ENCODE measurements at regions not wholly inside any gene's neighbourhood (a gene's known extent, or its start where the extent isn't known, plus 50 kb on each side); places are given as distances from the start of the nearest gene placed in this dataset.

DNA sequence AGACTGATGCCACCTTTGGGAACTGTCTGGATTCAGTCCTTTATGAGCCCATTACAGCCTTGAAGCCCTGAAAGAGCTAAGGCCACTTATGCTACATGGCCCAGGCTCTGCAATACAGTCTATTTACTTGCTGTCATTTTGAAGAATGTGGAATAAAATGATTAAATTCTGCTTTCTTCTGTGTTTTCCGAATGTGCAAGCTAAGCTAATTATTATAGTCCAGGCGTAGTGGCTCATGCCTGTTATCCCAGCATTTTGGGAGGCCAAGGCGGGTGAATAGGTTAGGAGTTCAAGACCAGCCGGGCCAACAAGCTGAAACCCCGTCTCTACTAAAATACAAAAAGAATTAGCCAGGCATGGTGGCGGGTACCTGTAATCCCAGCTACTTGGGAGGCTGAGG is 142.5 kb downstream of the TEX29 start:
- no peak overlapping the region for H3K4me3 ChIP-seq (ENCODE audit: low read depth, low read length)
- H3K27me3 ChIP-seq (ENCODE audit: control insufficient read depth, insufficient read depth, low read length): no peaks in the 10 kb centered on the region
- DNase-seq (ENCODE audit: low read depth) (no peak), FAIRE-seq (no peak)
- H3K36me3 ChIP-seq (ENCODE audit: control insufficient read depth, insufficient read depth, low read length): no peaks in the 10 kb centered on the region
- TF ChIP-seq, protein P1, sequence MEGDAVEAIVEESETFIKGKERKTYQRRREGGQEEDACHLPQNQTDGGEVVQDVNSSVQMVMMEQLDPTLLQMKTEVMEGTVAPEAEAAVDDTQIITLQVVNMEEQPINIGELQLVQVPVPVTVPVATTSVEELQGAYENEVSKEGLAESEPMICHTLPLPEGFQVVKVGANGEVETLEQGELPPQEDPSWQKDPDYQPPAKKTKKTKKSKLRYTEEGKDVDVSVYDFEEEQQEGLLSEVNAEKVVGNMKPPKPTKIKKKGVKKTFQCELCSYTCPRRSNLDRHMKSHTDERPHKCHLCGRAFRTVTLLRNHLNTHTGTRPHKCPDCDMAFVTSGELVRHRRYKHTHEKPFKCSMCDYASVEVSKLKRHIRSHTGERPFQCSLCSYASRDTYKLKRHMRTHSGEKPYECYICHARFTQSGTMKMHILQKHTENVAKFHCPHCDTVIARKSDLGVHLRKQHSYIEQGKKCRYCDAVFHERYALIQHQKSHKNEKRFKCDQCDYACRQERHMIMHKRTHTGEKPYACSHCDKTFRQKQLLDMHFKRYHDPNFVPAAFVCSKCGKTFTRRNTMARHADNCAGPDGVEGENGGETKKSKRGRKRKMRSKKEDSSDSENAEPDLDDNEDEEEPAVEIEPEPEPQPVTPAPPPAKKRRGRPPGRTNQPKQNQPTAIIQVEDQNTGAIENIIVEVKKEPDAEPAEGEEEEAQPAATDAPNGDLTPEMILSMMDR (IDR thresholded peaks at IDR 0.05; ENCODE audit: insufficient read depth, low read length, severe bottlenecking): no peak

DNA sequence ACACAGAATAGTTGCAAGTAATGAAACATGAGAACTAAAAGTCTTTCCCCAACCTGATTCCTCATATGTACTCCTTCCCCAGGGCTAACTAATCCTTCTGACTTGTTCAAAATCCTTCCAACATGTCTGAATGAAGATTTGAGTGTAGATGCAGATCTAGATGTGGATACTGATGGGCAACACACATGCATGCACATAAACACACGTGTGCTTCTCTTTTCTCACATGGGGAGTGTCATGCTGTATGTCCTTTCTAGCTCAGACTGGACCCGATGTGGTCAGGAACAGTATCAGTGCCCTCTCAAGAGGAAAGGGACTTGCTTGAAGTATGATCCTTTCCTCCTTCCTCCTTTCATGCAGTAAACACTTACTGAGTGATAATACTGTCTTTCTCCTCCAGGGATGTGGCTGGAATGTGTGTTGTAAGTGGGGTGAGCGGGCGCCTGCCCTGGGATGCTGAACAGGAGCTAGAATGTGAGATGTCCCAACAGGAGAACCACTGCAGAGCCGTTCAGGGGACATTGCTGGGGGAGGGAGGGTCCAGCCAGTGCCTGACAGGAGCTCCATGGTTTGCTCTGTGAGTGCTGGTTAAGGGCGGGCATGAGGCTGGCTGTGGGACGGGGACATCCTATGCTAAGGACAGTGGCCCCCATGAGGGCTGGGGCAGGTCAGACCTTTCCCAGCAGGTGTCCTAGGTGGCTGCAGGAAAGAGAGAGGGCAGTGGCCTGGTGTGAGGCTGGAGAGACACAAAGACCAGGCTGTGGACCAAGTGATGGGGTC is 146.9 kb downstream of the TEX29 start:
- DNase-seq (ENCODE audit: low read depth) (no peak), FAIRE-seq (no peak)
- no peaks in the 10 kb centered on the region for H3K27me3 ChIP-seq (ENCODE audit: control insufficient read depth, insufficient read depth, low read length)
- no peaks in the 10 kb centered on the region for H3K36me3 ChIP-seq (ENCODE audit: control insufficient read depth, insufficient read depth, low read length)
- H3K4me3 ChIP-seq (ENCODE audit: low read depth, low read length): no peak overlapping the region
- TF ChIP-seq, protein P1 (IDR thresholded peaks at IDR 0.05; ENCODE audit: insufficient read depth, low read length, severe bottlenecking): no peak

GRCh38 chr13:111468037-111468959 is 147.9 kb downstream of the TEX29 start:
- TF ChIP-seq, protein P1 (IDR thresholded peaks at IDR 0.05; ENCODE audit: insufficient read depth, low read length, severe bottlenecking): no peak
- no peak for FAIRE-seq
- Histone ChIP-seq H3K27me3 (ENCODE audit: control insufficient read depth, insufficient read depth, low read length) (no peaks in the 10 kb centered on the region), H3K4me3 (ENCODE audit: low read depth, low read length) (no peak overlapping the region), H3K36me3 (ENCODE audit: control insufficient read depth, insufficient read depth, low read length) (no peaks in the 10 kb centered on the region)
- DNase-seq (ENCODE audit: low read depth): no peak

- DNase-seq (ENCODE audit: low read depth) (no peak), FAIRE-seq (no peak)
- H3K4me3 ChIP-seq (ENCODE audit: low read depth, low read length): no peak overlapping the region
- TF ChIP-seq, protein P1 (IDR thresholded peaks at IDR 0.05; ENCODE audit: insufficient read depth, low read length, severe bottlenecking): no peak
- H3K27me3 ChIP-seq (ENCODE audit: control insufficient read depth, insufficient read depth, low read length): no peaks in the 10 kb centered on the region
- no peaks in the 10 kb centered on the region for H3K36me3 ChIP-seq (ENCODE audit: control insufficient read depth, insufficient read depth, low read length)
These were observed 149.0 kb downstream of the TEX29 start for GRCh38 chr13:111469450-111469849.

- Histone ChIP-seq H3K27me3 (ENCODE audit: control insufficient read depth, insufficient read depth, low read length) (no peaks in the 10 kb centered on the region), H3K4me3 (ENCODE audit: low read depth, low read length) (no peak overlapping the region), H3K36me3 (ENCODE audit: control insufficient read depth, insufficient read depth, low read length) (no peaks in the 10 kb centered on the region)
- FAIRE-seq (no peak), DNase-seq (ENCODE audit: low read depth) (no peak)
- TF ChIP-seq, protein P1 (IDR thresholded peaks at IDR 0.05; ENCODE audit: insufficient read depth, low read length, severe bottlenecking): no peak
These were observed 149.6 kb downstream of the TEX29 start for GRCh38 chr13:111469916-111470506.

Data from bronchial epithelial cell (primary cell).